ENCODE measurements at regions not wholly inside any gene's neighbourhood (a gene's known extent, or its start where the extent isn't known, plus 50 kb on each side); places are given as distances from the start of the nearest gene placed in this dataset.
A peak's percentile ranks its signal among the peaks of the same experiment; 100 is the strongest.

GRCh38 chr16:77553130-77553529 lies 118.3 kb upstream of the ADAMTS18 start:
- no peak for DNase-seq (ENCODE audit: low read depth)

- no peak for DNase-seq (ENCODE audit: low read depth)
Measured at GRCh38 chr16:77555126-77555525, 120.3 kb upstream of the ADAMTS18 start.

GRCh38 chr16:77555791-77556190 lies 121.0 kb upstream of the ADAMTS18 start:
- DNase-seq (ENCODE audit: low read depth) = no peak

- no peak for DNase-seq (ENCODE audit: low read depth)
Measured at GRCh38 chr16:77556201-77556873, 121.5 kb upstream of the ADAMTS18 start.

GRCh38 chr16:77557385-77557784 lies 122.6 kb upstream of the ADAMTS18 start:
- no peak for DNase-seq (ENCODE audit: low read depth)

- no peak for DNase-seq (ENCODE audit: low read depth)
Measured at GRCh38 chr16:77558786-77559185, 124.0 kb upstream of the ADAMTS18 start.

GRCh38 chr16:77562497-77562896 lies 127.7 kb upstream of the ADAMTS18 start:
- no peak for DNase-seq (ENCODE audit: low read depth)

GRCh38 chr16:77564791-77565390 lies 130.1 kb upstream of the ADAMTS18 start:
- DNase-seq (ENCODE audit: low read depth) = no peak

GRCh38 chr16:77569406-77569805 lies 134.6 kb upstream of the ADAMTS18 start:
- DNase-seq (ENCODE audit: low read depth) = no peak

- DNase-seq (ENCODE audit: low read depth) = no peak
Measured at GRCh38 chr16:77570574-77570973, 135.7 kb upstream of the ADAMTS18 start.

GRCh38 chr16:77571115-77571862 lies 136.5 kb upstream of the ADAMTS18 start:
- no peak for DNase-seq (ENCODE audit: low read depth)

- DNase-seq (ENCODE audit: low read depth) = no peak
Measured at GRCh38 chr16:77574867-77575624, 140.2 kb upstream of the ADAMTS18 start.

GRCh38 chr16:77579351-77579891 lies 142.9 kb upstream of the NUDT7 start:
- peak; percentile 24 for DNase-seq (ENCODE audit: low read depth)

GRCh38 chr16:77581706-77582105 lies 140.6 kb upstream of the NUDT7 start:
- DNase-seq (ENCODE audit: low read depth) = no peak

GRCh38 chr16:77584205-77584859 lies 138.0 kb upstream of the NUDT7 start:
- peak; percentile 56 for DNase-seq (ENCODE audit: low read depth)

GRCh38 chr16:77585379-77586251 lies 136.7 kb upstream of the NUDT7 start:
- DNase-seq (ENCODE audit: low read depth) = no peak

- no peak for DNase-seq (ENCODE audit: low read depth)
Measured at GRCh38 chr16:77588389-77588788, 133.9 kb upstream of the NUDT7 start.

GRCh38 chr16:77589071-77589765 lies 133.1 kb upstream of the NUDT7 start:
- no peak for DNase-seq (ENCODE audit: low read depth)

GRCh38 chr16:77590707-77591106 lies 131.6 kb upstream of the NUDT7 start:
- DNase-seq (ENCODE audit: low read depth) = no peak

GRCh38 chr16:77591347-77591746 lies 131.0 kb upstream of the NUDT7 start:
- no peak for DNase-seq (ENCODE audit: low read depth)

All from fibroblast of the conjunctiva (primary cell).